Keratinocyte (primary cell): ENCODE measurements at regions not wholly inside any gene's neighbourhood (a gene's known extent, or its start where the extent isn't known, plus 50 kb on each side); places are given as distances from the start of the nearest gene placed in this dataset.

Experiments used
- CTCF ChIP-seq, 3 experiments: IDR thresholded peaks in 1 of 3; conservative IDR thresholded peaks in 1 of 3; optimal IDR thresholded peaks in 1 of 3; 2 replicates in 2 of 3; 3 replicates in 1 of 3; pipeline versions ENCODE3 to v1.5.1; 2011; ENCODE audit warnings: low read length in 3 of 3, mild to moderate bottlenecking in 3 of 3, moderate library complexity in 2 of 3, control low read depth in 1 of 3, inconsistent platforms in 1 of 3; ENCODE audit not compliant: insufficient read depth in 2 of 3; ENCODE audit errors: extremely low read depth in 1 of 3
- EZH2 ChIP-seq: IDR thresholded peaks from one replicate; pipeline ENCODE4 v1.6.1; 2012; ENCODE audit warnings: inconsistent platforms, mild to moderate bottlenecking, low read length, moderate library complexity

- TF ChIP-seq CTCF (optimal IDR thresholded peaks at IDR 0.05 in 1 of 3, IDR thresholded peaks at IDR 0.05 in 1 of 3, conservative IDR thresholded peaks at IDR 0.05 in 1 of 3; ENCODE audit: extremely low read depth in 1 of 3, insufficient read depth in 2 of 3, low read length in 3 of 3) (no peak), EZH2 (no peak)
These were observed 319.8 kb downstream of the LMO4 start for GRCh38 chr1:87648323-87649119.
